Inflammatory macrophage treated with lipopolysaccharide for 1 hour (primary cell): ENCODE measurements at regions not wholly inside any gene's neighbourhood (a gene's known extent, or its start where the extent isn't known, plus 50 kb on each side); places are given as distances from the start of the nearest gene placed in this dataset.

ENCODE experiments used
- DNase-seq, 2 donors: peaks; one replicate each; pipeline ENCODE4 v3.0.0-alpha.2; 2020 to 2022

- DNase-seq = no peak
Observed at GRCh38 chr20:43304598-43304997, 114.9 kb upstream of the PTPRT start.

DNA sequence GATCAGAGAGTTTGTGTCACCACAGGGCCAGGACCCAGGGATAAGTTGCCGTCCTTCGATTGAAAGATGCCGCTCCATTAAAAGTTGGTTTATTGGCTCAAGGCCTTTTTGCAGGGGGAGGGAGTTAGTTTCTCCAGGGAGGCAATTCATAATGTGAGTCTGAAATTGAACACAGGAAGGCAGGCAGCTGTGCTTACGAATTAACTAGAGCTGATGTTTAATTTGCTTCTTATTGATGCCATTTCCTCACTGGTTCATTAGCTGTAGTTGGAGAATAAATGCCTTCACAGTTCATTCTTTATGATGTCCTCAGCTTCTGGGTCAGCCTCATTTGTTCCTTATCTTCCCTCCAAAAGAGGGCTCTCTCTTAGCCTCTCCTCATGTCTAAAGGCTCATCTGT, 113.2 kb upstream of the PTPRT start:
- no peak for DNase-seq

DNA sequence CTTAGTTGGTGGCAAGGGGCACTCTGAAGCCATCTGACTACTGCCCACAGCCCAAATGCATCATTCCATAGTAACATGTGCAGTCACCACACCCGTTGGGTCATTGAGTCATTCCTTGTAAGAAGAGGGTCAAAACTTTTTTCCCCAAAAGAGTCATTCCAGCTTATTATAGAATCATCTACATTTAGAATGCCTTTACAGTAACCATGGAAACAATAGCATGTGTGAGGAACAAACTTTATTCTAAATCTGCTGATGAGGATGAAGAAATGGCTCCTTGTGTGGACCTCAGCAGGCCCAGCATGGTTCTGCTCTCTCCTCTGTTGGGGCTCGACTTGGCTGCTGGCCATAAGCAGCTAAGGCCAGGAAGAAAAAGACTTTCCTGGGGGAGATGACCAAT, 111.2 kb upstream of the PTPRT start:
- DNase-seq = no peak

DNA sequence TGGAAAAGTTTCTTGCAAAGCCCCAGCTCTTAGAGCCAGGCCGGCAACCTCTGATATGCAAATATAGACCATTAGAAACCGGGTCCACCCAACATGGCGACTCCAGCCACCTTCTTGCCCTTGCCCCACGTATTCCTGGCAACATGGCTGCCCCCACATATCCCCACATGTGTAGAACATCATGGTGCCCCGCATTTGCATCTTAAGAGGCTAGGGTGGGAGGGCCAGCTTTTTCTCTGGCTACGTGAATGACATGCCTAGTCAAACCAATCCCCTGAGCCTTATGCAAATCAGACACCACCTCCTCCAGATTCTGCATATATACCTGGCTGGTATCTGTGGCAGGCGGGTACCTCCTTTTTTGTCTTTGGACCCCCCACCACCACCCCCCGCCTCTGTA, 106.1 kb upstream of the PTPRT start:
- DNase-seq = no peak

DNA sequence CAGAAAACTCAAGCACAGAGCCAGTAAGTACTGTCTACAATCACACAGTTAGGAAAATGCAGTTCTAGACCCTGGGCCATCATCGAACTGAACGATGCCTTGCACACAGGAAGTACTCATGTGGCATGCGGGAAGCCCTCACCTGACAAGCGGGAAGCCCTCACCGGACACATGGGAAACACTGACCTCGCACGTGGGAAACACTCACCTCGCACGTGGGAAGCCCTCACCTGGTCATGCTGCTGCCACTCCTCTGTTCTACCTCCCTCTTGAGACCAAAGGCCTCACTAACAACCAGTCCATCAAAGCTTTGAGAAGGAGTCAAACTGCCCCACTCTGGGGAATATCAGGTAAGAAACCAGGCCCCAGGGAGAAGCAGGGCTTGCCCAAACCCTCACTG, 105.6 kb upstream of the PTPRT start:
- DNase-seq = no peak

GRCh38 chr20:43294031-43294430, 104.3 kb upstream of the PTPRT start:
- no peak for DNase-seq

DNA sequence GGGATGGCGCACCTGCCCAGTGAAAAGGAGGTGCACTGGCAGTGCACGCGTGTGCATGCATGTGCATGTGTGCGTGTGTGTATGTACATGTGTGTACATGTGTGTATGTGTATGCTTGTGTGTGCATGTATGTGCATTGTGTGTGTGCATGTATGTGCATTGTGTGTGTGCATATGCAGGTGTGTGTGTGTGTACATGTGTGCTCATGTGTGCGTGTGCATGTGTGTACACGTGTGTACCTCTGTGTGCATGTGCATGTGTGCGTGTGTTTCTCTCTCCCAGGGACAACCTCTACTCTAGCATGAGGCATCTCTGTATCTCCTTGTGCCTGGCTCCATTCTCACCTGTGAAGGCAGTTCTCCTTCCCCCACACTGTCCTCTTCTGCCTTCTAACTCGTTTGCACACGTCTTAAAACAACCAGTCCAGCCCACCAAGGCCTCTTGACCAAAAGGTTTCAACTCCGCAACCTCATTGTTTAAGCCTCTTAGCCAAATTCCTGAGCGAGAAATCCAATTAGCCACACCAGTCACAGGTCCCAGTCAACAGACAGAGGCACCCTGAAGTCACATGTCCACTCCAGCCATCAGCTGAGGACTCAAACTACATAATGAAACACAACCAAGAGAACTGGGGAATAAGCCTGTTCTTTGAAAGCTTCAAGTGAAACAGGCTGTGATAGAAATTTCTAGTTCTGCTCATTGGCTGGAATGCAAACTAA, 103.5 kb upstream of the PTPRT start:
- no peak for DNase-seq

- no peak for DNase-seq
Observed at GRCh38 chr20:43292222-43292621, 102.5 kb upstream of the PTPRT start.

GRCh38 chr20:43287637-43288036, 97.9 kb upstream of the PTPRT start:
- DNase-seq = no peak

GRCh38 chr20:43285170-43285569, 95.5 kb upstream of the PTPRT start:
- DNase-seq = no peak

- DNase-seq = no peak
Observed at GRCh38 chr20:43284486-43284885, 94.8 kb upstream of the PTPRT start.

GRCh38 chr20:43283126-43283525, 93.4 kb upstream of the PTPRT start:
- no peak for DNase-seq

GRCh38 chr20:43271980-43272379, 82.3 kb upstream of the PTPRT start:
- no peak for DNase-seq

DNA sequence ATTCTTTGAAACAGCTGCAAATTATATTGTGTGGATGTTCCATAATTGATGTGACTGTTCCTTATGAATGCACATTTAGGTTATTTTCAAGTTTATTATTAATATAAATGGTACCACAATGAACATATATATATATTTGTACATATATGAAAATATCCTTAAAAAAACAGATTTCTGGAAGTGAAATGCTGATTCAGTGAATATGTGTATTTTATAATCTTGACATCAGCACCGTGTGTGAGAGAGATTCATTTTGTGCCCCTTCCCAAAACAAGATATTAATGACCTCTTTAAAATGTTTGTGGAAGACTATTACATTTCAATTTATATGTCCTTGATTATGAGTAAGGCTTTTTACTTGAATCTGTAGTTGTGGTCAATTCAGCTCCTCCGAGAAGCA, 75.7 kb upstream of the PTPRT start:
- no peak for DNase-seq

GRCh38 chr20:43263226-43263625, 73.5 kb upstream of the PTPRT start:
- no peak for DNase-seq

- DNase-seq = no peak
Observed at GRCh38 chr20:43262341-43262740, 72.6 kb upstream of the PTPRT start.

GRCh38 chr20:43255877-43256276, 66.2 kb upstream of the PTPRT start:
- DNase-seq = no peak

- no peak for DNase-seq
Observed at GRCh38 chr20:43252761-43253160, 63.1 kb upstream of the PTPRT start.

GRCh38 chr20:43248341-43248740, 58.6 kb upstream of the PTPRT start:
- no peak for DNase-seq

- no peak for DNase-seq
Observed at GRCh38 chr20:43247361-43247760, 57.7 kb upstream of the PTPRT start.

GRCh38 chr20:43244647-43245046, 54.9 kb upstream of the PTPRT start:
- no peak for DNase-seq

DNA sequence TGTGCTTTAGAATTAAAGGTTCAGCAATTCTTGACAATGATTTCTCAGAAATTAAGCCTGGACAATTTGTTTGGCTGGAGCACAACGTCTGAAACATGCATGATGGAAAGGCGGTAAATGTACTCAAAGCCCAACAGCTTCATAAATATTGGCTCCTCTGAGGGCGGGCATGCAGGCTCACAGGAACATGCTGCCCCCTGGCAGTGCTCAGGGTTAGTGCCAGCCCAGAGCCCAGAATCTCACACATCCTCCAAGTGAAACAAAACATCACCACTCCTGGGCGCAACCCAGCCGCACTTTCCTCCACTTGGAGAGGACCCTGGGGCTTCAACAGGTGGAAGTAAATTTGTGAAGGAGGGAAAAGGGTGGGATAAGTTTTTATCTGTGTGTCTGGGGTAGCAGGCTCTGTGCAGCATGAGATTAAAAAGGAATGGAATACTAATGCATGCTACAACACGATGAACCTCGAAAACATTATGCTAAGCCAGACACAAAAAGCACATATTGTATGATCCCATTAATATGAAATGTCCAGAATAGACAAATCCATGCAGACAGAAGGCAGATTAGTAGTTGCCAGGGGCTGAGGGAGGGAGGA, 54.1 kb upstream of the PTPRT start:
- DNase-seq = no peak

DNA sequence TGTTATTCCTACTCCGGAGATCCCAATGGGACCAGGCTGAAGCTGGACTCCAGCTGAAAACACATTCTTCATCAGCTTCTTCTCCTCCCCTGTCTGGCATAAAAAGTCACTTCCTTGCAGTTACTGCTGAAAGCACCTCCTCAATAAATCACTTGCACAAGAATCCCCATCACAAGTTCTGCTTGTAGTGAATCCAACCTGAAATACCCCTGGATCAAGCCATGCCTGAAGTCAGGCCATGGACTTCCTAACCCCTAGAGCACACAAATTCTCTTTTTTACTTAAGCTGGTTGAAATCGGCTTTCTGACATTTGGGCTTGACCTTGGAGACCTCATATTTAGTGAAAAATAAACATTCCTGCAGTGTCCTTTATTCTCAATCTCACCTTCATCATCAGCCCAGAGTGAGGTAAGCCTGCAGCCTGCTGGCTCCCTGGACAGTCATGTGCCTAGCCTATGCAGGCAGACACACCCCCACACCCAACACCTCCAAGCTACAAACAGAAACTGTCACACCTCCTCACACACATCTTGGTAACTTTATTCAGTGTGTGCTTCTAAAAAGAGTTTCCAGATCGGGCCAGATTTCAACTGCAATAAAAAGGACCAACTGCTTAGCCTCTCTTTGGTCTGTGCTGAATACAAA, 51.5 kb upstream of the PTPRT start:
- no peak for DNase-seq
